Lung microvascular endothelial cell (primary cell): ENCODE measurements at regions not wholly inside any gene's neighbourhood (a gene's known extent, or its start where the extent isn't known, plus 50 kb on each side); places are given as distances from the start of the nearest gene placed in this dataset.

Experiments
- DNase-seq, 2 donors: peaks; one replicate each; pipeline versions ENCODE4 v3.0.0 to v3.0.0-alpha.2; 2010; ENCODE audit warnings: low read depth in 2 of 2

- no peak for DNase-seq
Measured at GRCh38 chr2:220275454-220275853, 648.0 kb downstream of the SLC4A3 start.

- DNase-seq, result no peak
Measured at GRCh38 chr2:220276741-220277444, 649.5 kb downstream of the SLC4A3 start.

DNA sequence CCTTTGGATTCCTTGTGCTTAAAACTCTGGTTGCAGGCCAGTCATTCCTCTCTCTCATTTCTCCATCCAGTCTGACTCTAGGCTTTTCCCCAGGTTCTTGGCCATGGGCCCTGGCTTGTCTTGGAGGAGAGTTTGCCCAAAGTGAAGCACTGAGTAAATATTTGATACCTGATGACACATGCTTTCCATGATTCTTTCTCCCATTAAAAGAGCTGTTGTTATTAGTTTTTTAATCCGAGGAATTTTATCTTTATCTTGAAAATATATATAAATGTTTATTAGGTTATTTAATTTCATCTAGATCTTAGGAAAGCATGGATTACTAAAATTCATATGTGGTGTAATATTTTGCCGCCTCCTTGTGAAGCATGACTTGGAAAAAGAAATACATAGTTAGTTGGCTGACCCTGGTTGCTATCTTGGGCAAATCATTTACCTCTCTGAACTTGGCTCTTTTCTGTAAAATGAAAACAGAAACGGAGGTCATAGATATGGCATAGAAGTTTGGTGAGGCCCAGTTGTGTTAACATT is 650.1 kb downstream of the SLC4A3 start:
- no peak for DNase-seq

DNA sequence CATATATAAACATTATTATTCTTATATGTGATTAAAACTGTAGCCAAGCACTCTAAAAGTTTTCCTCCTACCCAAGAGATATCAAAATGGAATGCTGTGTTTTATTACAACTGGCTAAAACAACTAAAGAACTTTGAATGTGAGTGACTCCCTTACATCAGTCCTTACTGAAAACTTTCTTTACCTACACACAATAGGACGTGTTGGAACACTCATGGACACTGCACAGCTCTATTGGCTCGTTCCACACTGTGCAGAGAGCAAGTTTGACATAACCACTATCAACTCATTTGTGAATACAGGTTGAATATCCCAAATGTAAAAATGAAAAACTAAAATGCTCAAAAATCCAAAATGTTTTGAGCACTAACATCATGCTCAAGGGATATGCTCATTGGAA is 650.6 kb downstream of the SLC4A3 start:
- no peak for DNase-seq

DNA sequence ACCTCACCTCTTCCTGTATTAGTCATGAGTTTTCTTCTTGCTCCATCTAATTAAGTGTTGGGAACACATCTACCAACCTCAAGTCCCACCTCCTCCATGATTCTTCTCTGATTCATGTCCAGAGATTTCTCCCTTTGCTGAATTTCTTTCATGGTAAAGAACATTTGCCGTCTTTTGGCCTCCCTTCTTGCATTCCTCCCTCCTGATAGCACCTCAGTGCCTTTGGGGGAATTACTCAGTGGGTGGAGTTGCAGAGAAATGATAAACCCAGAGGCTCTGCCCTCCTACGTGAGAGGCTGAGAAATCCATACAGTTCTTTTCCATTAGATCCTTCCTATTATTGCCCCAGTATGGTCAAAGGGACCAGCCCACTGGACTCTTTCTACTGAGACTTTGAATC is 651.9 kb downstream of the SLC4A3 start:
- no peak for DNase-seq

DNA sequence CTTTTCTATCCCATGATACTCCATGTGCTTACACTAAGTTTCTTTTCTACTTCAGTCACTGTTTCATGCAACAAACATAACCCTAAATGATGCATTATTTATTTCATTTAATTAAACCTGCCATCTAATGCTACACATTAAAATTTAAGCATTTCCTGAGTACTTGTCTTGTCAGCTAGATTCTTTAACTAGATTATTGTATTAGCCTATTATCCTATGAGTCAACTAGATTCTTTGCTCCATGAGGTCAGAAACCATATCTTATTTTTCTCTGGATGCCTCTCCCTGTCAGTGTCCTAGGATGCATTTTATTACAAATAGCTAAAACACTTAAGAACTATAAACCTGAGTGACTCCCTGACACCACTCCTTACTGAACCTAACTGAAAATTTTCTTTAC is 652.4 kb downstream of the SLC4A3 start:
- no peak for DNase-seq

- no peak for DNase-seq
Measured at GRCh38 chr2:220280736-220281135, 653.3 kb downstream of the SLC4A3 start.

DNA sequence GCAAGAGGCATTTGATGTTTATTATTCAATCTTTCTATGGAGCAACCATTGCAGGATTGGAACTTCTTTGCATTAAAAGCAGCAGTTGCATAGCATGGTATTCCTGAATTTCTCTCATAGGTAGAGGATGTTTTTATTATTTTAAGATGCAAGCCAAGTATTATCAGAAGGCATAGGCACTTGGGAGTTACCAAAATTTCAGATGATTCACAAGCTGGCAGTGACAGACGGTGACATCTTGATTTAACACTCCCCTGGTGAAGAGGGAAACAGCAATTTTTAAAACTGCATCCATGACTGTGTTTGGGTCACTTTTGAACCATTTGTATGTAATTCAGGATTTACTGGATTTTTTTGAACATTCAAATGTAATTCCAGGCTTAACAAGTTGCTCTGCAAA is 654.3 kb downstream of the SLC4A3 start:
- no peak for DNase-seq

DNA sequence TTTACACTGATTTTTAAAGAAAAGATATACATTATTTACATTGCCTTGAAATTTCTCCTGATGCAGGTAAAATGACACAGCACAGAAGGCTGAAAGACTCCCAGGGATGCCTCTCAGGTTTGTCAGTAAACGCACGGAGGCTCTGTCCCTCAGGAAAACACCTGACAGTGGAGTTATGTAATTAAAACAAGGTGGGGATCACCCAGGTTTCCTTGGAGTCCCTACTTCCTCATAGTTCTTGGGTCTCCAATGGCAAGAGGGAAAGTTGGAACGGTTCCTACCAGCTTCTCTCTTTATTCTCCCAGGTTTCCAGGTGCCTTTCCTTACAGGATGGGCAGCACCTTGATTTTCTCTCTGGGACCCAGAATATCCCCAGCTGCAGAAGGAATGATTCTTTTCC is 654.8 kb downstream of the SLC4A3 start:
- DNase-seq, result no peak

GRCh38 chr2:220293966-220294365 is 666.5 kb downstream of the SLC4A3 start:
- no peak for DNase-seq

DNA sequence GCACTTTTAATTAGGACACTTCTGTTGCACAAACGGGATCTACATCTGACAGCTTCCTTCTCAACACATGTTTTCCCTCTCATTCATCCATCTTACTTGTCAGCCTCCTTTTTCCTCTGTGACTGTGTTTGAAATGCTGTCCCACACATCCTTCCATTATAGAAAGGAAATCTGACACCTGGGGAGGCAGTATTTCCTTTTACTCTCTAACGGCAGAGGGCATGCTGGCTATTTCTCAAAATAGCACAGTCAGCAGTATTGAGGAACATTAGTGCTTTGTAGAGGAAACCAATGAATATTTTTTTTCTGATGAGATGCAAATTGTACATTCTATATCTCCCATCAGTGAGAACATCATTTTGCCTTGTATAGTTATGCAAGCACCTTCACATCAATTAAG is 668.7 kb downstream of the SLC4A3 start:
- DNase-seq, result no peak

DNA sequence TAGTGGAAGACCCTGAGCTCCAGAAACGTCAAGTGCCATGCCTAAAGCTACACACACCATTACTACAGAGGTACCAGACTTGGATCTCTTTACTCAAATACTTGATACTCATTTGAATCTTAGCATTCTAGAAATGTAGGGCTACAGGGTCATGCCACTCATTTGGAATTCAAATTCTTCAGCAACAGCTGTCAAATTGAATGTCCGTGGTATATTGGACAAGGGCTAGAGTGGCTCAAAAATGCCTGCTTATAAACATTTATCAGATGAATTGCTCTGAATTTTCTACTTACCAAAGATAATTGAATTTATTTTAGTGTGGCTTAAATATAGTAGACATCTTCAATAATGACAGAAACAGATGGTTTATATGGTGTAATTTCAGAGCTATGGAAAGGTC is 669.7 kb downstream of the SLC4A3 start:
- no peak for DNase-seq

- no peak for DNase-seq
Measured at GRCh38 chr2:220300806-220301205, 673.4 kb downstream of the SLC4A3 start.

- DNase-seq, result no peak
Measured at GRCh38 chr2:220302756-220303155, 675.3 kb downstream of the SLC4A3 start.

- DNase-seq, result no peak
Measured at GRCh38 chr2:220309215-220309614, 681.8 kb downstream of the SLC4A3 start.

DNA sequence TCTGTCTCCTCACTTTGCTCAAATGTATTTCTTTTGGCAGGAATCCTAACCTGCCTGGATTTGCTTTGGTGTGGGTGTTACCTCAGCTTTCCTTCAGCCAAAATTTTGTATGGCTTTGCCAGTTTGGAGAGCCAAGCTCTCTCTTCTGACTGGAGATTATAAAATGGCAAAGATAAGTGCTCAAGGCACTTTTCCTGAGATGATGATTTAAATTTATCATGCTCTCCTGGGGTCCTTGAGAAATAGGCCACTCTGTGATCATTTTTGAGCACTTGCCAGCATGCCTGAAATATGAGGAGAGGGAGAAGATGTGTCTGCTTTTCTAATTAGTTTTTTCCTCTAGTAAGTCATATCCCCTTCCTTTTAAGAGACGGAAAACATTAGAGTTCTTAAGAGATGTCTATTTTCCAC is 683.0 kb downstream of the SLC4A3 start:
- DNase-seq, result no peak

- no peak for DNase-seq
Measured at GRCh38 chr2:220315098-220315823, 687.8 kb downstream of the SLC4A3 start.

GRCh38 chr2:220318037-220318436 is 690.6 kb downstream of the SLC4A3 start:
- no peak for DNase-seq

GRCh38 chr2:220318508-220318907 is 691.1 kb downstream of the SLC4A3 start:
- no peak for DNase-seq

- DNase-seq, result no peak
Measured at GRCh38 chr2:220320326-220320725, 692.9 kb downstream of the SLC4A3 start.

DNA sequence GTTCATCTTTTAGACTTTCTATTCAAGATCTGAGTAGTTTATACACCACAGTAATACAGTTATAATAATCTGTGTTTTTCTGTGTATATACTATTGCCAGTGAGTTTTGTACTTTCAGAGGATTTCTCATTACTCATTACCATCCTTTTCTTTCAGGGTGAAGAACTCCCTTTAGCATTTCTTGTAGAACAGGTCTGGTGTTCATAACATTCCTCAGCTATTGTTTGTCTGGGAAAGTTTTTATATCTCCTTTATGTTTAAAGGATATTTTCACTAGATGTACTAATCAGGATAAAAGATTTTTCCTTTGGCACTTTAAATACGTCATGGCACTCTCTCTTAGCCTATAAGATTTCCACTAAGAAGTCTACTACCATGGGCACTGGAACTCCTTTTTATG is 705.5 kb downstream of the SLC4A3 start:
- no peak for DNase-seq

GRCh38 chr2:220334210-220334609 is 706.8 kb downstream of the SLC4A3 start:
- no peak for DNase-seq
